Keratinocyte (primary cell): ENCODE measurements at regions not wholly inside any gene's neighbourhood (a gene's known extent, or its start where the extent isn't known, plus 50 kb on each side); places are given as distances from the start of the nearest gene placed in this dataset.

Experiments
- DNase-seq: peaks from one replicate; pipeline ENCODE4 v3.0.0-alpha.2; 2011; ENCODE audit warnings: low read depth, missing footprints, low spot score
- FAIRE-seq: peaks from 2 replicates; lab custom pipeline; 2011; peaks lifted over from hg19 to GRCh38; lab: Jason Lieb, UNC
- H2AFZ ChIP-seq: 2 replicates; pipeline ENCODE4 v1.6.0; 2012; ENCODE audit warnings: low read length, control low read depth, inconsistent platforms; ENCODE audit not compliant: control insufficient read depth
- H3K27ac ChIP-seq: 2 replicates; pipeline ENCODE4 v1.5.1; 2011; ENCODE audit warnings: low read length; ENCODE audit not compliant: control insufficient read depth, insufficient read depth
- H3K27me3 ChIP-seq: 3 replicates; pipeline ENCODE4 v1.6.0; 2011; ENCODE audit warnings: low read length; ENCODE audit not compliant: control insufficient read depth, insufficient read depth; ENCODE audit errors: extremely low read depth
- H3K36me3 ChIP-seq, 2 experiments: 2 replicates in 1 of 2; 3 replicates in 1 of 2; pipeline ENCODE4 v1.5.1; 2011; ENCODE audit warnings: low read length in 2 of 2, mild to moderate bottlenecking in 1 of 2; ENCODE audit not compliant: control insufficient read depth in 2 of 2, insufficient read depth in 2 of 2; ENCODE audit errors: extremely low read depth in 1 of 2
- H3K4me1 ChIP-seq: 3 replicates; pipeline ENCODE4 v1.5.1; 2011; ENCODE audit warnings: low read length; ENCODE audit not compliant: control insufficient read depth, insufficient read depth; ENCODE audit errors: extremely low read depth
- H3K4me2 ChIP-seq: 3 replicates; pipeline ENCODE4 v1.6.0; 2011; ENCODE audit warnings: low read depth, low read length; ENCODE audit not compliant: control insufficient read depth, insufficient read depth; ENCODE audit errors: extremely low read depth
- H3K4me3 ChIP-seq, 3 experiments: fragments of 200-600 bp in 1 of 3; sonication (generic) in 1 of 3; 2 replicates in 2 of 3; 3 replicates in 1 of 3; pipeline ENCODE4 v1.5.1; 2011 to 2016; ENCODE audit warnings: low read length in 3 of 3, mild to moderate bottlenecking in 3 of 3, control low read depth in 2 of 3, inconsistent platforms in 1 of 3, low read depth in 1 of 3, mixed read lengths in 1 of 3, mixed run types in 1 of 3, moderate library complexity in 1 of 3; ENCODE audit not compliant: control insufficient read depth in 2 of 3, insufficient read depth in 2 of 3; ENCODE audit errors: extremely low read depth in 1 of 3
- H3K79me2 ChIP-seq: 2 replicates; pipeline ENCODE4 v1.6.0; 2012; ENCODE audit warnings: low read length; ENCODE audit not compliant: control insufficient read depth, insufficient read depth
- H3K9ac ChIP-seq: 3 replicates; pipeline ENCODE4 v1.6.0; 2011; ENCODE audit warnings: low read length; ENCODE audit not compliant: control insufficient read depth, insufficient read depth; ENCODE audit errors: extremely low read depth
- H3K9me1 ChIP-seq: 3 replicates; pipeline ENCODE4 v1.6.0; 2011; ENCODE audit warnings: low read length; ENCODE audit not compliant: control insufficient read depth, insufficient read depth; ENCODE audit errors: extremely low read depth
- H3K9me3 ChIP-seq: 2 replicates; pipeline ENCODE4 v1.5.1; 2012; ENCODE audit warnings: low read depth, low read length; ENCODE audit not compliant: control insufficient read depth
- H4K20me1 ChIP-seq: 3 replicates; pipeline ENCODE4 v1.6.0; 2011; ENCODE audit warnings: low read length; ENCODE audit not compliant: control insufficient read depth, insufficient read depth; ENCODE audit errors: extremely low read depth
- CTCF ChIP-seq, 3 experiments: IDR thresholded peaks in 1 of 3; conservative IDR thresholded peaks in 1 of 3; optimal IDR thresholded peaks in 1 of 3; 2 replicates in 2 of 3; 3 replicates in 1 of 3; pipeline versions ENCODE3 to v1.5.1; 2011; ENCODE audit warnings: low read length in 3 of 3, mild to moderate bottlenecking in 3 of 3, moderate library complexity in 2 of 3, control low read depth in 1 of 3, inconsistent platforms in 1 of 3; ENCODE audit not compliant: insufficient read depth in 2 of 3; ENCODE audit errors: extremely low read depth in 1 of 3
- EZH2 ChIP-seq: IDR thresholded peaks from one replicate; pipeline ENCODE4 v1.6.1; 2012; ENCODE audit warnings: inconsistent platforms, mild to moderate bottlenecking, low read length, moderate library complexity
- dilution Hi-C: fragments of 300-500 bp; cut with MboI; formaldehyde crosslinking; loops from one replicate; pipeline ENCODE4 v1.7.0; 2020; ENCODE audit warnings: low sequenced_read_pairs; ENCODE audit not compliant: extremely low pct_ligation_motif_present

GRCh38 chr3:56860939-56861338, 59.2 kb upstream of the ARHGEF3 start:
- H3K4me1 ChIP-seq, result peaks cover 11% of the 10 kb centered on the region
- H2AFZ ChIP-seq, result no peak overlapping the region
- H3K27me3 ChIP-seq, result no peaks in the 10 kb centered on the region
- no peak overlapping the region for H3K4me3 ChIP-seq
- H3K9me3 ChIP-seq, result no peaks in the 10 kb centered on the region
- DNase-seq, result no peak
- no peak overlapping the region for H3K27ac ChIP-seq
- no peaks in the 10 kb centered on the region for H4K20me1 ChIP-seq
- no peak overlapping the region for H3K4me2 ChIP-seq
- no peaks in the 10 kb centered on the region for H3K36me3 ChIP-seq
- H3K79me2 ChIP-seq, result no peaks in the 10 kb centered on the region
- no peak overlapping the region for H3K9ac ChIP-seq
- dilution Hi-C loops, result no loop called here
- FAIRE-seq, result no peak
- no peaks in the 10 kb centered on the region for H3K9me1 ChIP-seq
- TF ChIP-seq EZH2, result no peak
- TF ChIP-seq CTCF (optimal IDR thresholded peaks at IDR 0.05 in 1 of 3, IDR thresholded peaks at IDR 0.05 in 1 of 3, conservative IDR thresholded peaks at IDR 0.05 in 1 of 3; ENCODE audit: extremely low read depth in 1 of 3, insufficient read depth in 2 of 3, low read length in 3 of 3), result no peak

- Histone ChIP-seq H3K27me3 (no peaks in the 10 kb centered on the region), H3K4me2 (no peak overlapping the region), H3K4me3 (no peak overlapping the region), H3K9ac (no peak overlapping the region), H3K9me1 (no peaks in the 10 kb centered on the region), H3K27ac (no peak overlapping the region), H3K79me2 (no peaks in the 10 kb centered on the region), H2AFZ (no peak overlapping the region), H3K9me3 (no peaks in the 10 kb centered on the region), H3K4me1 (peaks cover 11% of the 10 kb centered on the region), H3K36me3 (no peaks in the 10 kb centered on the region), H4K20me1 (no peaks in the 10 kb centered on the region)
- dilution Hi-C loops, result no loop called here
- no peak for TF ChIP-seq EZH2
- TF ChIP-seq CTCF (optimal IDR thresholded peaks at IDR 0.05 in 1 of 3, IDR thresholded peaks at IDR 0.05 in 1 of 3, conservative IDR thresholded peaks at IDR 0.05 in 1 of 3; ENCODE audit: extremely low read depth in 1 of 3, insufficient read depth in 2 of 3, low read length in 3 of 3), result no peak
- DNase-seq (no peak), FAIRE-seq (no peak)
These were observed 58.6 kb upstream of the ARHGEF3 start for GRCh38 chr3:56860351-56860750.
